AG09319 (cell line): ENCODE measurements at regions not wholly inside any gene's neighbourhood (a gene's known extent, or its start where the extent isn't known, plus 50 kb on each side); places are given as distances from the start of the nearest gene placed in this dataset.

Experiments used
- DNase-seq: peaks from one replicate; pipeline ENCODE4 v3.0.0-alpha.2; 2010; ENCODE audit warnings: low read depth; ENCODE audit errors: extremely low read depth
- TF ChIP-seq, protein P1 (sequence below): IDR thresholded peaks from 2 replicates; pipeline ENCODE4 v1.5.1; 2011; ENCODE audit warnings: low read depth, mild to moderate bottlenecking, inconsistent platforms, low read length, moderate library complexity

DNA sequence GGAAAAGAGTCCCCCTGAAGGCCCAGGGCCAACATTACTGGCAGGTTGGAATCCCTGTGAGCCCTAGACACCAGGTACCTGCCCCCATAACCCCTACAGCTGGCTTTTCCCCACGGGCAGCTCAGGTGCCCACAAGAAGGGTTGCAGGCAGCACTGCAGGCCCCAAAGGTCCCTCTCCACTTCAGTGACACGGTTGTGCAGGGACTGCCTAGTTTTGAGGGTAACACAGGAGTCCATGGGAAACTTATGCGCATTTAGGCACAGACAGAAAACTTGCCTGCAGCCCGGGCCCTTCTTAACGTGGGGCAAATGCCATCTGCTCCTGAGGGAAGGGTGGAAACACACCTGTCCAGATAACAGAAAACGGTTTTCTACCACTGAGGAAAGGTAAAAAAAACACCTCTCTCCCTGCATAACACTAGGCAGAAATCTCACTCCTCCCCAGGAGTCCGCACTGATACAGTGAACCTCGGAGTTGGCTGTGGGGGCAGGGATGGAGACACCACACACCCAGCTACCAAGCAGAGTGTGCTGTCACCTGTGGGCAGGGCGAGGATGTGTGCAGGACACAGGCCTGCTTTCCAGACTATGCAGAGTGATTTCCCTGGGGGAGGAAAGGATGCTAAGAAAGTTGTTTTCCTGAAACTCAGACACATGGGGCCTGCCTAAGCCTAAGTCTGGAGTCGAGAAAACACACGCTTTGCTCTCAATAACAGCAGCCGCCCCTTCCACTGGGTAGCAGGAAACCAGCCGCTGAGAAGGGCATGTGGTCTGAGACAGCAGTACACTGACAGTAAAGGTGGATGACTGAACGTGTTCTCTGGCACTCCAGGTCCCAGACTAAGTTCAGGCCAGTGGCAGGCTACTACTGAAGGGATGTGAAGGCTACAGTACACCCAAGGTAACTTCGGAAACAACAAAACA, 819.4 kb downstream of the DCDC2C start:
- TF ChIP-seq, protein P1, sequence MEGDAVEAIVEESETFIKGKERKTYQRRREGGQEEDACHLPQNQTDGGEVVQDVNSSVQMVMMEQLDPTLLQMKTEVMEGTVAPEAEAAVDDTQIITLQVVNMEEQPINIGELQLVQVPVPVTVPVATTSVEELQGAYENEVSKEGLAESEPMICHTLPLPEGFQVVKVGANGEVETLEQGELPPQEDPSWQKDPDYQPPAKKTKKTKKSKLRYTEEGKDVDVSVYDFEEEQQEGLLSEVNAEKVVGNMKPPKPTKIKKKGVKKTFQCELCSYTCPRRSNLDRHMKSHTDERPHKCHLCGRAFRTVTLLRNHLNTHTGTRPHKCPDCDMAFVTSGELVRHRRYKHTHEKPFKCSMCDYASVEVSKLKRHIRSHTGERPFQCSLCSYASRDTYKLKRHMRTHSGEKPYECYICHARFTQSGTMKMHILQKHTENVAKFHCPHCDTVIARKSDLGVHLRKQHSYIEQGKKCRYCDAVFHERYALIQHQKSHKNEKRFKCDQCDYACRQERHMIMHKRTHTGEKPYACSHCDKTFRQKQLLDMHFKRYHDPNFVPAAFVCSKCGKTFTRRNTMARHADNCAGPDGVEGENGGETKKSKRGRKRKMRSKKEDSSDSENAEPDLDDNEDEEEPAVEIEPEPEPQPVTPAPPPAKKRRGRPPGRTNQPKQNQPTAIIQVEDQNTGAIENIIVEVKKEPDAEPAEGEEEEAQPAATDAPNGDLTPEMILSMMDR = no peak
- DNase-seq = no peak

DNA sequence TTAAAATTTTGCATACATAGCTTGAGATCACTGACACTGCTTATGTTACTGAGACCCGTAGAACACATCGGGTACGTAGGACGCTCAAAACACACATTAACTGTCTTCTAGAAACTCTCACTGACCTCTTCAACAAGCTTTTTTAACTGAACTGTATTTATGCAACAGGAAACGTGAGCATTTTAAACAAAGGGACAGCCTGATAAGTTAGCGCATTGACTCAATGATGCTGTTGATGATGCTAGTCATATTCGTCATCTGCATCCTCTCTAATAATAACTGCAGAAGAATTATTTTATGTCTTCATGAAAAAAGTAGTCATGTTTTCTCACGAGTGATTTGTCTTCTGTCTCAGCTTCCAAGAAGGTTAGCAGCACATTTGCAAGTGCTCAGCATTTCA, 824.0 kb downstream of the DCDC2C start:
- no peak for DNase-seq
- TF ChIP-seq, protein P1 = no peak

DNA sequence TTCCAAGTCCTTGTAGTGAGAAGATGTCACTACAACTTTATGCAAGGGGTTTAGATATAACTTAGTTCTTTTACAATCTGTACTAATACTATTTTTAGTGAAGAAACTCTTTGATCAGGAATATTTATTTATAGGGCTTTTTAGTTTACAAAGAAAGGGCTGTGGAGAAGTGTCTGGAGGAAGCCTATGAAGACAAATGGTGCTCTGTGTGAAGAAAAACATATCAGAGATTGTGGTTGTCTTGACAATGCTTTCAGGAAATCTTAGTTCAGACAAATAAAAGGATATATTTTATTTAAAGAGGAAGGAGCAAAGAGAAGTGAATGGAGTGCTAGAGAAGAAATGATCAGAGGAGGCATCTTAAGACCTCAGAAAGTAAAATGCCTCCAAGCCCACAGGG, 824.9 kb downstream of the DCDC2C start:
- TF ChIP-seq, protein P1 = no peak
- no peak for DNase-seq

DNA sequence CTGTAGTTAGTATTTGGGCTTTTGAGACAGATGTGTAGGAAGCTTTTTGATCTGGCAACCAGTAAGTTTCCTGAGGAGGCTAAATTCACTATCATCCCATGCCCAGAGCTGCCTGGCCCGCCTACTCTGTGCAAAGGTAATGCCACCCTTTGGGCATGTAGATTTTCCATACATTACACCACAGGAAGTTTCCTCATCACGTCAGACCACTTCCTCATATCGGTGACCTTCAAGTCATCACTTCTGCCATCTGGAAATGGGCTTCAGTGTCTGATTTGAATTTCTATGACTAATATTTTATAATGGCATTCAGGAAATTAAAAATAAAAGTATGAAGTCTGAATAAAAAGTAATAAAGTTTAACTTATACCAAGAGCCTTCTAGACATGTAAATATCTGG, 825.4 kb downstream of the DCDC2C start:
- DNase-seq = no peak
- TF ChIP-seq, protein P1 = no peak

DNA sequence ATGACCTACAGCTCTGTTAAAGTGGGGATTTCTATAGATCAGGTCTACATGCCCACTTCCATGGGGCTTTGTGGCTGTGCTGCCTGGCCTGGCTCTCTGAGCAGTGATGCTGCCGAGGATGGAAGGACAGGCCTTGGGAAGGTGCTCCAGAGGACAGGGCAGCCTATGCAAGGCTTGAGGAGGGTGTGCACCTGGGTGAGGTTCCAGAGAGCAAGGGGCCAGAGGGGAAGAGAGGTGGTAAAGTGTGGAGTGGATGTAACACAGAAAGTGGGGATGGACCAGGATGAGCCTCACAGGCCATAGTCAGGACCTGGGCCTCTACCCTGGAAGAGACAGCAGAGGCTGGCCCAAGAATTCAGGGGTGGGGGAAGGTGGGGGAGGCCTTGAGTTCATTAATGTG, 826.4 kb downstream of the DCDC2C start:
- DNase-seq = no peak
- TF ChIP-seq, protein P1 = no peak

DNA sequence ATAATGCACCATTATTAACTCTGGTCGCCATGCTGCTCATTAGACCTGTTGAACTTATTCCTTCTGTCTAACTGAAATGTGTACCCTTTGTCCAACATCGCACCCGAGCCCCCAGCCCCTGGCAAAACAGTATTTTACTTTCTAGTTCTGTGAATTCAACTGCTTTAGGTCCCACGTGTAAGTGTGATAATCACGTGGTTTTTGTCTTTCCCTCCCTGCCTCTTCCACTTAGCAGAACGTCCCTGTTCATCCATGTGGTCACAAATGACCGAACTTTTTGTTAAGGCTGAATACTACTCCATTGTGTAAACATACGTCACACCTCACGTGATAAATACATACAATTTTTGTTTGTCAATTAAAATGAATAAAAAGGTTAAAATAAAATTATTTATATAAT, 826.9 kb downstream of the DCDC2C start:
- no peak for DNase-seq
- TF ChIP-seq, protein P1 = no peak

DNA sequence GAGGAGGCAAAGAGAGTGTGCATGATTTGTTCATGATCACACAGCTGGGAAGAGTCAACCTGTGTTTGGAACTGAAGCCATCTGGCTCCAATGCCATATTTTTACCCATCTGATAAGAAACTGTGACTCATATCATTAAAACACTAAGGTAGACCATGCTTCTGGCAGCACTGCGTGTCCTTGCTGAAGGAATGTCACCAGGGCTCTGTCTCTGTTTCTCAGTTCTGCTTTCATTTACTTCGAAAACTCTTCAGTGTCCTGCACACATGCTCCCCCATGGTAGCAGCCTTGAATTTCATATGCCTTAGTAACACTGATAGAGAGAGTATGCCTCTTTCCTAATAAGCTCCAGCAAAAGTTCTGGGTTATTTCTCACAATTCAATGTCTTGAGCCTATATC, 830.4 kb downstream of the DCDC2C start:
- no peak for DNase-seq
- TF ChIP-seq, protein P1 = no peak
